Neural progenitor cell (in vitro differentiated cells): ENCODE measurements at regions not wholly inside any gene's neighbourhood (a gene's known extent, or its start where the extent isn't known, plus 50 kb on each side); places are given as distances from the start of the nearest gene placed in this dataset.

Experiments used
- DNase-seq: peaks from one replicate; pipeline ENCODE4 v3.0.0-alpha.2; 2016; ENCODE audit warnings: low spot score
- H2AFZ ChIP-seq: fragments of 200-600 bp; sonication (generic); replicated peaks from 2 replicates; pipeline ENCODE4 v1.6.1; 2016; ENCODE audit warnings: antibody characterized with exemption
- H3F3A ChIP-seq: fragments of 200-600 bp; sonication (generic); 2 replicates; pipeline ENCODE4 v1.6.1; 2016; ENCODE audit warnings: antibody characterized with exemption, low read depth
- H3K27ac ChIP-seq: fragments of 200-600 bp; sonication (generic); 2 replicates; pipeline ENCODE4 v1.5.1; 2016; ENCODE audit warnings: mild to moderate bottlenecking
- H3K27me3 ChIP-seq: fragments of 200-600 bp; sonication (generic); 2 replicates; pipeline ENCODE4 v1.6.1; 2016; ENCODE audit warnings: mild to moderate bottlenecking, moderate library complexity
- H3K36me3 ChIP-seq: fragments of 200-600 bp; sonication (generic); 2 replicates; pipeline ENCODE4 v1.5.1; 2016
- H3K4me1 ChIP-seq: fragments of 200-600 bp; sonication (generic); 2 replicates; pipeline ENCODE4 v1.6.1; 2016; ENCODE audit warnings: mixed run types
- H3K4me2 ChIP-seq: fragments of 200-600 bp; sonication (generic); 2 replicates; pipeline ENCODE4 v1.6.1; 2016
- H3K4me3 ChIP-seq: fragments of 200-600 bp; sonication (generic); 2 replicates; pipeline ENCODE4 v1.5.1; 2016
- H3K79me2 ChIP-seq: fragments of 200-600 bp; sonication (generic); 2 replicates; pipeline ENCODE4 v1.6.1; 2016; ENCODE audit warnings: low read depth
- H3K9ac ChIP-seq: fragments of 200-600 bp; sonication (generic); 2 replicates; pipeline ENCODE4 v1.6.1; 2016
- H3K9me3 ChIP-seq: fragments of 200-600 bp; sonication (generic); 2 replicates; pipeline ENCODE4 v1.5.1; 2016; ENCODE audit warnings: low read depth
- H4K20me1 ChIP-seq: fragments of 200-600 bp; sonication (generic); 2 replicates; pipeline ENCODE4 v1.6.1; 2016; ENCODE audit warnings: low read depth
- H3K27ac Mint-ChIP-seq: 3 replicates; pipeline ENCODE4 v1.8.0; 2021; ENCODE audit warnings: mixed read lengths
- H3K27me3 Mint-ChIP-seq: 2 replicates; pipeline ENCODE4 v1.8.0; 2022; ENCODE audit warnings: low read depth, mild to moderate bottlenecking, inconsistent platforms, moderate library complexity, mixed read lengths; ENCODE audit not compliant: insufficient read depth
- H3K36me3 Mint-ChIP-seq: 3 replicates; pipeline ENCODE4 v1.8.0; 2021; ENCODE audit warnings: mixed read lengths
- H3K4me1 Mint-ChIP-seq: 3 replicates; pipeline ENCODE4 v1.8.0; 2021; ENCODE audit warnings: mixed read lengths
- H3K4me3 Mint-ChIP-seq: 3 replicates; pipeline ENCODE4 v1.8.0; 2021; ENCODE audit warnings: mild to moderate bottlenecking, moderate library complexity, mixed read lengths
- H3K9me3 Mint-ChIP-seq: 3 replicates; pipeline ENCODE4 v1.8.0; 2020; ENCODE audit warnings: mixed read lengths
- CTCF ChIP-seq: fragments of 200-600 bp; sonication (generic); IDR thresholded peaks from 2 replicates; pipeline ENCODE4 v1.5.1; 2017; ENCODE audit warnings: antibody characterized with exemption, mild to moderate bottlenecking
- EZH2 ChIP-seq: fragments of 200-600 bp; sonication (generic); IDR thresholded peaks from 2 replicates; pipeline ENCODE4 v1.6.1; 2017; ENCODE audit warnings: antibody characterized with exemption, mild to moderate bottlenecking, moderate library complexity
- EZH2phosphoT487 ChIP-seq: fragments of 200-600 bp; sonication (generic); IDR thresholded peaks from 2 replicates; pipeline ENCODE4 v1.6.1; 2017; ENCODE audit warnings: antibody characterized with exemption

GRCh38 chr15:77552066-77552465 lies 80.6 kb downstream of the LINGO1 start:
- Histone ChIP-seq H3K79me2 (no peaks in the 10 kb centered on the region), H3K9ac (no peak overlapping the region), H3F3A (no peaks in the 10 kb centered on the region), H3K4me1 (peaks cover 44% of the 10 kb centered on the region), H3K4me3 (no peak overlapping the region), H4K20me1 (no peaks in the 10 kb centered on the region), H3K9me3 (no peaks in the 10 kb centered on the region), H3K36me3 (no peaks in the 10 kb centered on the region), H3K27ac (no peak overlapping the region), H3K27me3 (no peaks in the 10 kb centered on the region), H2AFZ (no peak overlapping the region), H3K4me2 (no peak overlapping the region)
- H3K9me3 Mint-ChIP-seq, result peaks cover 7% of the 10 kb centered on the region
- peaks cover 11% of the 10 kb centered on the region for H3K27me3 Mint-ChIP-seq
- H3K4me3 Mint-ChIP-seq, result no peak overlapping the region
- no peak for DNase-seq
- no peaks in the 10 kb centered on the region for H3K36me3 Mint-ChIP-seq
- TF ChIP-seq EZH2 (no peak), CTCF (no peak), EZH2phosphoT487 (no peak)
- H3K27ac Mint-ChIP-seq, result no peak overlapping the region
- H3K4me1 Mint-ChIP-seq, result peaks cover 68% of the 10 kb centered on the region

DNA sequence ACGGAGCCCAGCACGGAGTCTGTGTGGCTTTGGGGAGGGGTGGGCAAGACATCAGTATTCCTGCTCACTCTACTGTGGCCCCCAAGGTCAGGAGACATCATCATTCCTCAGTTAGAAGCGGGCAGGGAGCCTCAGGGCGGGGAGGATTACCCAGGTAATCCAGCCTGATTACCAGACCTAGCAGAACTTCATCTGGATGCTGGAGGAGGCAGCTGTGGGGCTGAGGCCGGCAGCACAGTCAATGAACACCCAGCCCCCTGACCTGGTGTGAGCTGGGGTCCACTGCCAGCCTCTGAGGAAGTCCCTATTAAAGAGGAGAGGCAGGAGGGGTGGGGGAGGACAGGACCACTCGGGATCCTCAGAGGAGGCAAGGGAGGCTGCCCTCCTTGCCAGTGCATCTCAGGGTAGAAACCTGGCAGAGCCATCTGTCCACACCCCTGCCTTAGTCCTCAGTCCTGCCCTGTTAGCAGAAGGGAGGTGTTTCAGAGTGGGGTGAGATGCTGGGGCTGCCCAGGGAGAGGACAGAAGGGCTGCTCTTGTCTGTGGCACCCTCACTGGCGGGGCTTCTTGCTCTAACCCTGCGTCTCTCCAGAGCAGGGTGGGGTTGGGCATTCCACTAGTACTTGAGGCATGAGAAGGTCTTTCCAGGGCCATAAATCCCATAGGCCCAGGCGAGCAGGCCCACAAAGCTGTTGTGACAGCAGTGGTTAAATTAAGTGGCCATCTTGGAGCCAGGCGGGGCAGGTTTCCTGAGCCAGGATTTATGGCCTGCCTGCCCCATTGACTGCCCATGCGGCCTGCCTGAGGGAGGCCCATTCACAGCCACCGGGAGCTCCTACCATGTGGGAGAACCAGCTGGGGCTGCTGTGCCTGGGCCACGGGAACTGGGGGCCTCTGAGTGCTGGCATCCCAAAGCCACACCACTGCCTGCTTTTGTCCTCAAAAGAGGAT lies 82.1 kb downstream of the LINGO1 start:
- peak overlapping the region; percentile 89 for H3K27ac Mint-ChIP-seq

DNA sequence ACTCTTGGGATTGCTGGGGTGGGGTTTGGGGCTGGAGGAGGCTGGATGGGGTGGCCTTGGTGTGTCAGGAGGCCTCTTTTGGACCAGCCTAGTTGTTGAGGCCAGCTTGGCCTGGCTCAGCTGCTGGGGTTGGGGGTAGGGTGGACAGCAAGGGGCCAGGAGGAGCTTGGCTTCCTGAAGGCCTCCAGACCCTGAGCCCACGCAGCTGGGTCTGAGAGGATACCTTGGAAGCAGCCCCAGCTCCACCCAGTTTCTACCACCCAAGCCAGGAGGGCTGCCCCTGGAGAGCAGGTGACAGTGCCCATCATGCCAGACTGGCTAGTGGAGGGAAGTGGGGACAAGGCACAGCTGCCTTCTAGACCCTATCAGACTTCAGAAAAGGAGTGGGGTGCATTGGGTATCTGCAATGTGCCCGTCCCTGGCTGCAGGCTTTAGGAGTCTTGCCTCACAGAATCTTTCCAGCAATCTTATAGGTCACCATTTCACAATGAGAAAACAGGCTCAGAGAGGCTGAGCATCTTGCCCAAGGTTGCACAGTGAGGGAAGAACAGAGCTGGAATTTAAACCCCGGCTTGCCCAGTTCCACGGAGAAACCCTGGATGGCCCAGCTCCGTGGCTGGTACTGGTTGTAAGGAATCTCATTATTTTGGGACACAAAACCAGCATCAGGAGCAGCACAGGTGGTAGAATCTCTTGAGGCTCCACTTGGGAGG lies 83.0 kb downstream of the LINGO1 start:
- peaks cover 11% of the 10 kb centered on the region for H3K27me3 Mint-ChIP-seq
- no peak for DNase-seq
- Histone ChIP-seq H3K4me3 (no peak overlapping the region), H3F3A (no peaks in the 10 kb centered on the region), H3K27me3 (no peaks in the 10 kb centered on the region), H3K36me3 (no peaks in the 10 kb centered on the region), H4K20me1 (no peaks in the 10 kb centered on the region), H3K79me2 (no peaks in the 10 kb centered on the region), H3K4me2 (no peak overlapping the region), H3K9me3 (no peaks in the 10 kb centered on the region), H2AFZ (no peak overlapping the region), H3K27ac (no peak overlapping the region), H3K9ac (no peak overlapping the region), H3K4me1 (peaks cover 26% of the 10 kb centered on the region)
- H3K4me1 Mint-ChIP-seq, result peaks cover 47% of the 10 kb centered on the region
- H3K4me3 Mint-ChIP-seq, result no peak overlapping the region
- H3K9me3 Mint-ChIP-seq, result peaks cover 7% of the 10 kb centered on the region
- no peaks in the 10 kb centered on the region for H3K36me3 Mint-ChIP-seq
- no peak overlapping the region for H3K27ac Mint-ChIP-seq
- TF ChIP-seq EZH2phosphoT487, result no peak
- no peak for TF ChIP-seq CTCF
- TF ChIP-seq EZH2, result no peak

More for the DNA sequence above, 82.1 kb downstream of the LINGO1 start:
- Histone ChIP-seq H3K36me3 (no peaks in the 10 kb centered on the region), H3K4me2 (no peak overlapping the region), H3K27ac (no peak overlapping the region), H2AFZ (no peak overlapping the region), H3K4me3 (no peak overlapping the region), H3F3A (no peaks in the 10 kb centered on the region), H3K4me1 (peaks cover 32% of the 10 kb centered on the region), H3K79me2 (no peaks in the 10 kb centered on the region), H3K27me3 (no peaks in the 10 kb centered on the region), H3K9ac (no peak overlapping the region), H3K9me3 (no peaks in the 10 kb centered on the region), H4K20me1 (no peaks in the 10 kb centered on the region)
- H3K27me3 Mint-ChIP-seq, result peaks cover 11% of the 10 kb centered on the region
- peaks cover 7% of the 10 kb centered on the region for H3K9me3 Mint-ChIP-seq
- peaks cover 56% of the 10 kb centered on the region for H3K4me1 Mint-ChIP-seq
- H3K36me3 Mint-ChIP-seq, result no peaks in the 10 kb centered on the region
- TF ChIP-seq EZH2phosphoT487 (no peak), EZH2 (no peak), CTCF (no peak)
- no peak for DNase-seq
- no peak overlapping the region for H3K4me3 Mint-ChIP-seq
